A549 (cell line): ENCODE measurements at regions not wholly inside any gene's neighbourhood (a gene's known extent, or its start where the extent isn't known, plus 50 kb on each side); places are given as distances from the start of the nearest gene placed in this dataset.

ENCODE experiments used
- ATAC-seq, 2 experiments: fragments of 200-7000 bp in 1 of 2; fragments of >200 bp in 1 of 2; cut with Nextera tagmentation in 1 of 2; cut with Tn5 transposase in 1 of 2; 3 replicates each; pipeline versions ENCODE4 v1.8.0 to v1.9.1; 2018 to 2020; ENCODE audit warnings: mild to moderate bottlenecking in 1 of 2, moderate library complexity in 1 of 2
- CTCF ChIA-PET: fragments of 300-600 bp; sonication (Branson Sonifier 250); formaldehyde crosslinking; extraction: SDS; loops from one replicate; lab custom pipeline; 2021; ENCODE audit warnings: antibody characterized with exemption, inconsistent platforms; lab: Yijun Ruan, JAX
- POLR2A ChIA-PET: fragments of 350-600 bp; formaldehyde crosslinking; extraction: SDS; loops from one replicate; lab custom pipeline; 2021; ENCODE audit warnings: antibody characterized with exemption, inconsistent platforms; lab: Yijun Ruan, JAX
- DNase-seq, 2 experiments: peaks; one replicate each; pipeline versions ENCODE4 v3.0.0 to v3.0.0-alpha.2; 2011 to 2016; ENCODE audit warnings: low read depth in 1 of 2, low spot score in 1 of 2
- FAIRE-seq: peaks from 2 replicates; lab custom pipeline; 2011; peaks lifted over from hg19 to GRCh38; lab: Jason Lieb, UNC
- H3K27ac ChIP-seq, 2 experiments: fragments of >200 bp; sonication (Bioruptor Twin); formaldehyde crosslinking; 3 replicates each; pipeline ENCODE4 v1.5.1; 2016 to 2017
- H3K4me1 ChIP-seq: fragments of >200 bp; sonication (Bioruptor Twin); formaldehyde crosslinking; 3 replicates; pipeline ENCODE4 v1.6.1; 2016
- H3K4me2 ChIP-seq: fragments of >200 bp; sonication (Bioruptor Twin); formaldehyde crosslinking; 3 replicates; pipeline ENCODE4 v1.6.1; 2016
- H3K4me3 ChIP-seq: fragments of >200 bp; sonication (Bioruptor Twin); formaldehyde crosslinking; 3 replicates; pipeline ENCODE4 v1.5.1; 2016
- H3K9me3 ChIP-seq: fragments of >200 bp; sonication (Bioruptor Twin); formaldehyde crosslinking; 3 replicates; pipeline ENCODE4 v1.6.1; 2016
- CBX8 ChIP-seq: fragments of 200-600 bp; sonication (generic); IDR thresholded peaks from 2 replicates; pipeline ENCODE4 v1.6.1; 2016
- CEBPB ChIP-seq, 2 experiments: fragments of >200 bp in 1 of 2; sonication (Bioruptor Twin) in 1 of 2; formaldehyde crosslinking in 1 of 2; IDR thresholded peaks; 2 replicates each; pipeline ENCODE4 v1.6.1; 2012 to 2016
- CHD2 ChIP-seq: fragments of 150-350 bp; IDR thresholded peaks from 2 replicates; pipeline ENCODE4 v1.6.1; 2014; ENCODE audit warnings: low read length; ENCODE audit not compliant: partially characterized antibody
- CHD4 ChIP-seq: fragments of 200-600 bp; sonication (generic); IDR thresholded peaks from 2 replicates; pipeline ENCODE4 v1.6.1; 2016; ENCODE audit warnings: antibody characterized with exemption, mild to moderate bottlenecking, borderline replicate concordance
- ESRRA ChIP-seq: fragments of 150-350 bp; IDR thresholded peaks from 2 replicates; pipeline ENCODE4 v1.6.1; 2014; ENCODE audit warnings: mild to moderate bottlenecking, low read length, borderline replicate concordance
- FOSL2 ChIP-seq, 2 experiments: fragments of 450-650 bp in 1 of 2; fragments of >200 bp in 1 of 2; sonication (Bioruptor Twin) in 1 of 2; formaldehyde crosslinking; IDR thresholded peaks; 2 replicates each; pipeline versions ENCODE4 v1.5.0 to v1.6.1; 2016 to 2020; ENCODE audit warnings: mild to moderate bottlenecking in 1 of 2, moderate library complexity in 1 of 2
- GATA3 ChIP-seq: IDR thresholded peaks from 2 replicates; pipeline ENCODE4 v1.6.1; 2012; ENCODE audit warnings: borderline replicate concordance
- HDAC2 ChIP-seq: fragments of 200-600 bp; sonication (generic); IDR thresholded peaks from 2 replicates; pipeline ENCODE4 v1.6.1; 2016
- HOXA7 ChIP-seq: fragments of 250-450 bp; sonication (Bioruptor Pico); IDR thresholded peaks from 2 replicates; pipeline ENCODE4 v1.5.0; 2020; ENCODE audit warnings: mild to moderate bottlenecking, moderate library complexity
- HOXB5 ChIP-seq: fragments of 250-450 bp; sonication (Bioruptor Pico); IDR thresholded peaks from 2 replicates; pipeline ENCODE4 v1.5.0; 2020; ENCODE audit warnings: mild to moderate bottlenecking, moderate library complexity
- JUNB ChIP-seq: fragments of >200 bp; sonication (Bioruptor Twin); formaldehyde crosslinking; IDR thresholded peaks from 2 replicates; pipeline ENCODE4 v1.6.1; 2016
- KDM1A ChIP-seq: fragments of 200-600 bp; sonication (generic); IDR thresholded peaks from 2 replicates; pipeline ENCODE4 v1.6.1; 2016; ENCODE audit warnings: low read depth, mild to moderate bottlenecking
- KDM5A ChIP-seq: fragments of 200-600 bp; sonication (generic); IDR thresholded peaks from 2 replicates; pipeline ENCODE4 v1.6.1; 2016; ENCODE audit warnings: antibody characterized with exemption, mild to moderate bottlenecking
- MAFK ChIP-seq: fragments of 450-650 bp; IDR thresholded peaks from 2 replicates; pipeline ENCODE4 v1.6.1; 2014; ENCODE audit not compliant: partially characterized antibody
- MAZ ChIP-seq: fragments of 150-350 bp; IDR thresholded peaks from 2 replicates; pipeline ENCODE4 v1.6.1; 2014; ENCODE audit warnings: antibody characterized with exemption, low read depth, low read length, borderline replicate concordance
- POLR2AphosphoS2 ChIP-seq: conservative IDR thresholded peaks from 2 replicates; pipeline ENCODE4 v1.6.1; 2012; ENCODE audit warnings: low read length, improper control_type of control experiment, inconsistent platforms
- RAD21 ChIP-seq, 2 experiments: fragments of >200 bp in 1 of 2; sonication (Bioruptor Twin) in 1 of 2; formaldehyde crosslinking in 1 of 2; IDR thresholded peaks in 1 of 2; conservative IDR thresholded peaks in 1 of 2; 2 replicates in 1 of 2; 3 replicates in 1 of 2; pipeline ENCODE4 v1.6.1; 2012 to 2018; ENCODE audit warnings: inconsistent platforms in 1 of 2
- RCOR1 ChIP-seq: fragments of 150-350 bp; IDR thresholded peaks from 2 replicates; pipeline ENCODE4 v1.6.1; 2014; ENCODE audit warnings: antibody characterized with exemption, low read length, low read depth
- RFX5 ChIP-seq: fragments of 450-650 bp; IDR thresholded peaks from 2 replicates; pipeline ENCODE4 v1.7.1; 2014; ENCODE audit warnings: antibody characterized with exemption, mild to moderate bottlenecking, moderate library complexity
- SMC3 ChIP-seq: fragments of >200 bp; sonication (Bioruptor Twin); formaldehyde crosslinking; IDR thresholded peaks from 3 replicates; pipeline ENCODE4 v1.6.1; 2018; ENCODE audit warnings: inconsistent platforms
- TP53 ChIP-seq: fragments of 250-450 bp; sonication (Bioruptor Pico); IDR thresholded peaks from 2 replicates; pipeline ENCODE4 v1.5.0; 2021; ENCODE audit warnings: mild to moderate bottlenecking, moderate library complexity
- ZNF302 ChIP-seq: fragments of 250-450 bp; sonication (Bioruptor Pico); IDR thresholded peaks from 2 replicates; pipeline ENCODE4 v1.9.0; 2021; ENCODE audit warnings: inconsistent platforms, mild to moderate bottlenecking, moderate library complexity
- ZSCAN20 ChIP-seq: fragments of 250-450 bp; sonication (Bioruptor Pico); IDR thresholded peaks from 2 replicates; pipeline ENCODE4 v1.8.0; 2022; ENCODE audit warnings: mild to moderate bottlenecking, moderate library complexity
- WGBS: methylation state at CpG from one replicate; pipeline ENCODE4 v1.1.6; 2017; ENCODE audit errors: missing lambda C conversion rate; 5-methylcytosine and 5-hydroxymethylcytosine counted together
- TF ChIP-seq, protein P1 (sequence below): fragments of >200 bp; sonication (Bioruptor Twin); formaldehyde crosslinking; IDR thresholded peaks from 2 replicates; pipeline ENCODE4 v1.6.1; 2016

DNA sequence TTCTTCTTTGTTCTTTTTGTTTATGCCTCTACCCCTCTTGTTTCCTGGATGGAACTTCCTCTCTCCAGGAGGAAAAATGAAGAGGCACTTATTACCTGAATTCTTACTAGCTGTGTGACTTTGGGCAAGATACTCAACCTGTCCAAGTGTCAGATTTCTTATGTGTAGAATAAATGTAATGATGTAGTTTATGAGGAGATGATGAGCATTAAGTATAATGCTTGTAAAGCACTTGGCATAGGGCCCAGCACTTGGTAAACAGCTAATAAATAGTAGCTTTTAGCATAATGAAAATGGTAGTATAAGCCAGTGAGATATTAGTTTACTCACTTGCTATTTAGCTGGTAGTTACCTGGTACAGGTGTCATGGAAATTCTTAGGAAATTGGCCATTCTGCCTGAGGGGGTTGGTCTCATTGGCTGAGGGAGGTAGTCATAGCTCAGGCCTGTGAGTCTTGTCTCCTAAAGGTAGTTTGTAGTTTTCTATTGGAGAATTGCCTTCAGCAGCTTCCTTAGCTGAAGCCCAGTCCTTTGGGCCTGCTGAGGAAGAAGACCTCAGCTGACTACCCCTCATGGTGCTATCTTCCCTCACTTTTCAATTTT, 133.4 kb upstream of the NABP1 start:
- FAIRE-seq = no peak

DNA sequence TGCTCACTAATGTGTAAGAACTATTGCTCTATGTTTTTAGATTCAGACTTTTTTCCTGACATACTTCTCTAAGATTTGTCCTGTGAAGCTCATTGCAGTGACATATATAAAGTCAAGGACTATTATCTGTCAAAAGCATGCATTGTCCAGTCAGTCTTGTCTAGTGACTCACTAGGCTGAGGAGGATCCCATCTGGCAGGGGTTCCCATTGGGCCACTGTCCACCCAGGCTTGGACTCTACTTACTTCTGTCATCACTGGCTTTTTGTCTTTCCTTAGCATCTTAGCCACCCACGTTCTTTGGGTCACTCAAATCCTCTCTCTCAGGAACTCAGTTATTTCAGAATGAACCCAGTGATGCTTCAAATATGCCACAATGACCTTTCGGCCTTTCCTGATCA, 132.6 kb upstream of the NABP1 start:
- H3K9me3 ChIP-seq = 0 out of 3 replicates have a peak, but pooled peaks cover 4% of the 10 kb centered on the region
- no peak overlapping the region for H3K4me3 ChIP-seq
- FAIRE-seq = no peak
- DNase-seq = no peak
- H3K4me1 ChIP-seq = no peaks in the 10 kb centered on the region
- CTCF ChIA-PET = interaction anchor here (0.8 to 3.4 kb wide), 6 partner anchors 8 to 267 kb away, joined by 3 to 13 read pairs (median 4); no protein-coding TSS in a partner anchor
- POLR2A ChIA-PET = no interaction called here
- TF ChIP-seq HDAC2 = no peak
- no peak for TF ChIP-seq HOXB5
- no peak for TF ChIP-seq CEBPB (IDR thresholded peaks at IDR 0.05)
- TF ChIP-seq CHD2 = no peak
- no peak for TF ChIP-seq ZSCAN20 (CRISPR knock-in tag)
- TF ChIP-seq CBX8 = no peak
- no peak for TF ChIP-seq MAZ
- no peak for TF ChIP-seq ESRRA
- no peak overlapping the region for H3K27ac ChIP-seq
- 72% methylated on average over 2 of the region's 2 CpGs for WGBS
- no peak overlapping the region for H3K4me2 ChIP-seq
- no peak for ATAC-seq

More for the DNA sequence above, 133.4 kb upstream of the NABP1 start:
- Histone ChIP-seq H3K4me3 (no peak overlapping the region), H3K9me3 (0 out of 3 replicates have a peak, but pooled peaks cover 4% of the 10 kb centered on the region), H3K4me1 (no peaks in the 10 kb centered on the region), H3K4me2 (no peak overlapping the region), H3K27ac (no peak overlapping the region)
- DNase-seq (no peak), ATAC-seq (no peak)
- CTCF ChIA-PET = interaction anchor here (0.9 to 3.4 kb wide), 6 partner anchors 8 to 268 kb away, joined by 3 to 13 read pairs (median 4); no protein-coding TSS in a partner anchor
- TF ChIP-seq KDM5A (no peak), JUNB (no peak), POLR2AphosphoS2 (no peak), HDAC2 (no peak), HOXA7 (CRISPR knock-in tag) (no peak), ESRRA (no peak), RFX5 (no peak), ZSCAN20 (CRISPR knock-in tag) (no peak), ZNF302 (no peak), CBX8 (no peak), CHD4 (no peak)
- TF ChIP-seq, protein P1, sequence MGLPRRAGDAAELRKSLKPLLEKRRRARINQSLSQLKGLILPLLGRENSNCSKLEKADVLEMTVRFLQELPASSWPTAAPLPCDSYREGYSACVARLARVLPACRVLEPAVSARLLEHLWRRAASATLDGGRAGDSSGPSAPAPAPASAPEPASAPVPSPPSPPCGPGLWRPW = no peak
- POLR2A ChIA-PET = no interaction called here

DNA sequence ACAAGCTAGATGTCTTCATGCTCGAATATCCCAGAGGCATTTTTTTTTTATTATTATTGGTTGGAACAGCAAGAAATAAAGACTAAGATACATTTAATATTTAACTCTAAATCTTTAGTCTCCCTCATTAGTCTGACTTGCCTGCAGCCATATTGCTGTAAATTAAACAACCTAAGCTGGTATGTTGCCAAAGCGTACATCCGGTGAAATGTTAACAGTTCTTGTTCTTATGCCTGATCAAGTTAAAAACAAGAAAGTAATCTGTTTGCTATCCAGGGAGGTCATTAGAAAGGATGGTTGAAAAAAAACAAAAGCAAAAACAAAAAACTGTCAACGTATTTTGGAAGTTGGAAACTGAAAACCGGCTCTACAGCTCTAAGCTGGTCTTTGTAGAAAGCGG, 125.9 kb upstream of the NABP1 start:
- H3K9me3 ChIP-seq = no peaks in the 10 kb centered on the region
- H3K27ac ChIP-seq = no peak overlapping the region
- FAIRE-seq = no peak
- ChIA-PET POLR2A (interaction anchor here (0.8 kb wide), 1 partner anchor 126 kb away, joined by 3 read pairs; the partner anchor contains the start of gene NABP1), CTCF (interaction anchor here (0.8 to 7.4 kb wide), 8 partner anchors 8 to 643 kb away, joined by 3 to 66 read pairs (median 5); partner anchors contain the start of gene TMEFF2)
- DNase-seq = no peak
- no peak for ATAC-seq
- peak overlapping the region; percentile 36; the same call in 2 of the 3 replicates for H3K4me2 ChIP-seq
- 63% methylated on average over 6 of the region's 6 CpGs for WGBS
- H3K4me3 ChIP-seq = no peak overlapping the region
- H3K4me1 ChIP-seq = peaks cover 11% of the 10 kb centered on the region; the same call in 1 of the 3 replicates
- TF ChIP-seq ZNF302 = no peak
- no peak for TF ChIP-seq SMC3
- no peak for TF ChIP-seq KDM1A
- no peak for TF ChIP-seq CBX8
- no peak for TF ChIP-seq FOSL2 (IDR thresholded peaks at IDR 0.05)
- TF ChIP-seq FOSL2 (CRISPR knock-in tag; IDR thresholded peaks at IDR 0.05) = no peak
- no peak for TF ChIP-seq MAFK
- no peak for TF ChIP-seq TP53
- no peak for TF ChIP-seq RAD21 (conservative IDR thresholded peaks at IDR 0.05 in 1 of 2, IDR thresholded peaks at IDR 0.05 in 1 of 2)
- TF ChIP-seq GATA3 = no peak
- TF ChIP-seq ESRRA = no peak
- TF ChIP-seq CEBPB (IDR thresholded peaks at IDR 0.05) = no peak
- TF ChIP-seq MAZ = no peak
- TF ChIP-seq RCOR1 = no peak
